ENCODE measurements at regions not wholly inside any gene's neighbourhood (a gene's known extent, or its start where the extent isn't known, plus 50 kb on each side); places are given as distances from the start of the nearest gene placed in this dataset.

DNA sequence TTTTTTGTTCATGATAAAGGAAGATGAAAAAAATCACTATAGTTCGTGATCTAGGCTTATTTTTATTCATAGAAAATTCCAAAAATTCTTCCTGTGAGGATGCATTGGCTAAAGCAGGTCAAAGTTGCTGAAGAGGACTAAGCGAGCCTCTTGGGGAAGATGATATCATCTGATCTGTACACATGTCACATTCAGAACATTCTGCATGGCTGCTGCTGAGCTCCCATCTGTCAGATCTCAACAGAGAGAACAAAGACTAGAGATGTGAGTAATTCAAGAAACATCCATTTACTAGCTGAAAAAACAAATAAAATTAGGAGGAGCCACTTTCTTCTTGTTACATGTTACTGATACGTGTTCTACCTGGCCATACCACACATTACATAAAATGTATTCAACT, 518.6 kb upstream of the FSIP2 start:
- TF ChIP-seq, protein P1, sequence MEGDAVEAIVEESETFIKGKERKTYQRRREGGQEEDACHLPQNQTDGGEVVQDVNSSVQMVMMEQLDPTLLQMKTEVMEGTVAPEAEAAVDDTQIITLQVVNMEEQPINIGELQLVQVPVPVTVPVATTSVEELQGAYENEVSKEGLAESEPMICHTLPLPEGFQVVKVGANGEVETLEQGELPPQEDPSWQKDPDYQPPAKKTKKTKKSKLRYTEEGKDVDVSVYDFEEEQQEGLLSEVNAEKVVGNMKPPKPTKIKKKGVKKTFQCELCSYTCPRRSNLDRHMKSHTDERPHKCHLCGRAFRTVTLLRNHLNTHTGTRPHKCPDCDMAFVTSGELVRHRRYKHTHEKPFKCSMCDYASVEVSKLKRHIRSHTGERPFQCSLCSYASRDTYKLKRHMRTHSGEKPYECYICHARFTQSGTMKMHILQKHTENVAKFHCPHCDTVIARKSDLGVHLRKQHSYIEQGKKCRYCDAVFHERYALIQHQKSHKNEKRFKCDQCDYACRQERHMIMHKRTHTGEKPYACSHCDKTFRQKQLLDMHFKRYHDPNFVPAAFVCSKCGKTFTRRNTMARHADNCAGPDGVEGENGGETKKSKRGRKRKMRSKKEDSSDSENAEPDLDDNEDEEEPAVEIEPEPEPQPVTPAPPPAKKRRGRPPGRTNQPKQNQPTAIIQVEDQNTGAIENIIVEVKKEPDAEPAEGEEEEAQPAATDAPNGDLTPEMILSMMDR (IDR thresholded peaks at IDR 0.05): no peak
- no peak for TF ChIP-seq POLR2A (IDR thresholded peaks at IDR 0.05)

All from testis (tissue), 2 donors.